ENCODE measurements at regions not wholly inside any gene's neighbourhood (a gene's known extent, or its start where the extent isn't known, plus 50 kb on each side); places are given as distances from the start of the nearest gene placed in this dataset.
"Not testable (repeated sequence)": the region's sequence is repeated elsewhere in the genome, so short reads cannot be mapped to it uniquely, and the experiment has no call there.

DNA sequence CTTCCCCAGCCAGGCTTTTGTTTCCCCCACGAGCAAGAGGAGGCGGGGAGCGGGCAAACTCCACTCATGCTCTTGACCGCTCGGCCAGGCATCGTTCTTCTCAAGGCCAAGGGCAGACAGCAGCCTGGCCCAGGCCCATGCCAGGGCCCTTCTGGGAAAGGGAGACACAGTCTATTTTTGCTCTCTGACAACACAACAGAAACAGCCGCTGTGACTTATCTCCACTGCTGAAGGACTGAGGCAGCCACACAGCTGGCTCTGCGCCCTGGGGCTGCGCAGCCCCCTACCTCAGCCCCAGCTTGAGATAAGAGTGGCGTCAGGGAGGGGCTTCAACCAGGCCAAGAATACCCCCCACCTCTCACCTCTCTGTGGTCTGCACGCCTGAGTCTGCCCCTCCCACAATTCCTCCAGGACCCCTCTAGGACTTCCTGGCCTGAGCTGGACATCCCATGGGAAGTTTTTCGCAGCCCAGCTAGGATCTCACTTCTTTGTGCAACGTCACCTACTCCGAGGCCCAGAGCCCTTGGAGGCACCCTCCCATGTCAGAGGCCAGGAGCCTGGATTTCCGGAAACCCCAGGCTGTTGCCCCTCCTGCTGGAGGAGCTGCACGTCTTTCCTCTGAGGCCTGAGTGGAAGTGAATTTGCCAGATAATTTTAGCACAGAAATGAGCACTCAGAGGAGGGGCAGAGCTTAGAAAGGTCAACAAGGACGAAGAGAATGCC is 118.9 kb upstream of the OTOS start:
- Histone ChIP-seq H3K4me1 (peaks cover 23% of the 10 kb centered on the region), H3K4me3 (ENCODE audit: low read depth, low read length) (no peak overlapping the region), H3K36me3 (no peaks in the 10 kb centered on the region), H3K27me3 (no peaks in the 10 kb centered on the region), H3K9me3 (no peaks in the 10 kb centered on the region)
- DNase-seq = peak; percentile 63
- TF ChIP-seq, protein P1, sequence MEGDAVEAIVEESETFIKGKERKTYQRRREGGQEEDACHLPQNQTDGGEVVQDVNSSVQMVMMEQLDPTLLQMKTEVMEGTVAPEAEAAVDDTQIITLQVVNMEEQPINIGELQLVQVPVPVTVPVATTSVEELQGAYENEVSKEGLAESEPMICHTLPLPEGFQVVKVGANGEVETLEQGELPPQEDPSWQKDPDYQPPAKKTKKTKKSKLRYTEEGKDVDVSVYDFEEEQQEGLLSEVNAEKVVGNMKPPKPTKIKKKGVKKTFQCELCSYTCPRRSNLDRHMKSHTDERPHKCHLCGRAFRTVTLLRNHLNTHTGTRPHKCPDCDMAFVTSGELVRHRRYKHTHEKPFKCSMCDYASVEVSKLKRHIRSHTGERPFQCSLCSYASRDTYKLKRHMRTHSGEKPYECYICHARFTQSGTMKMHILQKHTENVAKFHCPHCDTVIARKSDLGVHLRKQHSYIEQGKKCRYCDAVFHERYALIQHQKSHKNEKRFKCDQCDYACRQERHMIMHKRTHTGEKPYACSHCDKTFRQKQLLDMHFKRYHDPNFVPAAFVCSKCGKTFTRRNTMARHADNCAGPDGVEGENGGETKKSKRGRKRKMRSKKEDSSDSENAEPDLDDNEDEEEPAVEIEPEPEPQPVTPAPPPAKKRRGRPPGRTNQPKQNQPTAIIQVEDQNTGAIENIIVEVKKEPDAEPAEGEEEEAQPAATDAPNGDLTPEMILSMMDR (IDR thresholded peaks at IDR 0.05; ENCODE audit: low read depth, low read length) = peak; percentile 31; the same call in 1 of the 2 replicates

DNA sequence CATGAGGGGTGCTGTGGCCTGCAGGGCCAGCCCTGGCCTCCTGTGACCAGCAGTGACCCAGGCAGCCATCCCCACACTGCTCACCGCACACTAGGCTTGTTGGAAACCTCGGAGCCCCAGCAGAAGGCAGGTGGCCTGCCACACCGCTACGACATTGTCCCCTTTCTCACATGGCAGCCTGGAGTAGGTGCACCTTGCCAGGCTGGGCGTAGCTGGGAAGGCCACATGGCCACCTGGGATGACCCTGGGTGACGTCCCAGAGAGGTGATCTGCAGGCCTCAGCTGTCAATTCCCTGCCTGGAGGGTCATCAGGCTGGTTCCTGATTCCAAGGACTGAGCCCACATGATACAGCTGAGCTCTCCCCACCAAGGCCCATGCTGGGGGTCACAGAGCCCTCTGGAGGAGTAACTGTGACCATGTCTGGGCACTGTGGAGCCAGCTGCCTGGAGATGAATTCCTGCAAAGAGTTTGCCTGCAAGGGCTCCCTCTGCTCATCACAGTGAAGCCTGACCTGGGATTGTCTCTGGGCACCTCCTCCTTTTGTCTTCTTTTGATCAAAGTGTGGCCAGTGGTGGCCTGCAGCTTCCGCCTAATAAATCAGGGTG is 119.6 kb upstream of the OTOS start:
- peaks cover 23% of the 10 kb centered on the region for H3K4me1 ChIP-seq
- no peaks in the 10 kb centered on the region for H3K27me3 ChIP-seq
- no peaks in the 10 kb centered on the region for H3K36me3 ChIP-seq
- TF ChIP-seq, protein P1 (IDR thresholded peaks at IDR 0.05; ENCODE audit: low read depth, low read length) = no peak
- H3K4me3 ChIP-seq (ENCODE audit: low read depth, low read length) = no peak overlapping the region
- no peaks in the 10 kb centered on the region for H3K9me3 ChIP-seq
- no peak for DNase-seq

- Histone ChIP-seq H3K36me3 (no peaks in the 10 kb centered on the region), H3K9me3 (no peaks in the 10 kb centered on the region), H3K4me1 (peaks cover 23% of the 10 kb centered on the region), H3K27me3 (no peaks in the 10 kb centered on the region), H3K4me3 (ENCODE audit: low read depth, low read length) (no peak overlapping the region)
- TF ChIP-seq, protein P1 (IDR thresholded peaks at IDR 0.05; ENCODE audit: low read depth, low read length) = no peak
- DNase-seq = no peak
Measured at GRCh38 chr2:240260664-240261063, 120.2 kb upstream of the OTOS start.

- not testable (repeated sequence) for H3K4me3 ChIP-seq (ENCODE audit: low read depth, low read length); H3K36me3 ChIP-seq; H3K27me3 ChIP-seq; H3K9me3 ChIP-seq; DNase-seq
- H3K4me1 ChIP-seq = peaks cover 23% of the 10 kb centered on the region
Measured at GRCh38 chr2:240262578-240262977, 122.1 kb upstream of the OTOS start.

DNA sequence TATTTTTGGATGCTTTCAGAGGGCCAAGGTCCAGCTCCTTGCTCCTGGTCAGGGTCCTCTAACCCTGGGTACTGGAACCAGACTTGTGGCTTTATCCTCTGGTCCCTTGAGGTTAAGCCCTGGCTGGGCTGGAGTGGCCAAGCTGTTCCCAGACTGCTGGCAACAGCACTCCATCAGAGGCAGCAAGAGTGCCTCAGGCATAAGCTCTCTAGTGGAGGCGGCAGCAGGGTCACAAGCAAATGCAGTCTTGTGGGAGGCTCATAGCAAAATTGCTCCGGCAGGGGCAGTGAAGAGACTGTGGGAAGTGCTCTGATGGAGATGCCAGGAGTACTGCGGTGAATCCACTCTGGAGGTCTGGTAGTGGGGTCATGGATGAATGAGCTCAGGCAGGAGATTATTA is 128.9 kb upstream of the OTOS start:
- Histone ChIP-seq H3K27me3 (peaks cover 4% of the 10 kb centered on the region; the same call in 1 of the 2 replicates), H3K4me3 (ENCODE audit: low read depth, low read length) (no peak overlapping the region), H3K4me1 (no peaks in the 10 kb centered on the region), H3K9me3 (no peaks in the 10 kb centered on the region; the same call in 1 of the 2 replicates), H3K36me3 (no peaks in the 10 kb centered on the region)
- TF ChIP-seq, protein P1 (IDR thresholded peaks at IDR 0.05; ENCODE audit: low read depth, low read length) = peak; percentile 51
- peak; percentile 63 for DNase-seq

DNA sequence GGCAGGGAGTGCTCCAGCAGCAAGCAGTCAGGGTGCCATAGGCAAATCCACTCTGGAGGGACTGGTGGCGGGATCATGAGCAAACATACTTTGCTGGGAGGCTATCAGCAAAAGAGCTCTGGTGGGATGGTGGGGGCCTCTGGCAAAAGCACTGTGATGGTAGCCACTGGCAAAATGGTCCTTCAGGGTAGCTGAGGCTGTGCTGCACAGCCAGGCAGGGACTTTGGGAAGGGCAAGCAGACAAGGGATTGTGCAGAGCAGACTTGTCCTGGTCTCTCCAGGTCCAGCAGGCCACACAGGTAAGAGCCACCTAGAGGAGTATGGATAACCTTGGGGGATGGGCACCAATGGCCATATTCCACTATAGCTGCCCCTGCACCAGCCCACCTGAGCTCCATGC is 129.4 kb upstream of the OTOS start:
- TF ChIP-seq, protein P1 (IDR thresholded peaks at IDR 0.05; ENCODE audit: low read depth, low read length) = no peak
- Histone ChIP-seq H3K9me3 (no peaks in the 10 kb centered on the region; the same call in 1 of the 2 replicates), H3K27me3 (peaks cover 4% of the 10 kb centered on the region; the same call in 1 of the 2 replicates), H3K36me3 (no peaks in the 10 kb centered on the region), H3K4me3 (ENCODE audit: low read depth, low read length) (no peak overlapping the region), H3K4me1 (no peaks in the 10 kb centered on the region)
- DNase-seq = no peak
